HG02798 (cell line): ENCODE measurements at regions not wholly inside any gene's neighbourhood (a gene's known extent, or its start where the extent isn't known, plus 50 kb on each side); places are given as distances from the start of the nearest gene placed in this dataset.

Experiments
- ATAC-seq: cut with Tn5 transposase; IDR thresholded peaks from one replicate; pipeline ENCODE4 v1.9.1; 2021; ENCODE audit warnings: mild to moderate bottlenecking; ENCODE audit not compliant: unreplicated experiment, poor library complexity

- ATAC-seq = no peak
Observed at GRCh38 chr10:4470231-4470835, 355.7 kb upstream of the AKR1E2 start.

GRCh38 chr10:4467481-4467880 lies 358.5 kb upstream of the AKR1E2 start:
- no peak for ATAC-seq

- ATAC-seq = no peak
Observed at GRCh38 chr10:4460267-4460666, 365.7 kb upstream of the AKR1E2 start.

- no peak for ATAC-seq
Observed at GRCh38 chr10:4459531-4459930, 366.5 kb upstream of the AKR1E2 start.

- ATAC-seq = no peak
Observed at GRCh38 chr10:4457597-4457996, 368.4 kb upstream of the AKR1E2 start.

GRCh38 chr10:4456776-4457175 lies 369.2 kb upstream of the AKR1E2 start:
- no peak for ATAC-seq

- ATAC-seq = no peak
Observed at GRCh38 chr10:4456279-4456678, 369.7 kb upstream of the AKR1E2 start.

- no peak for ATAC-seq
Observed at GRCh38 chr10:4453950-4454349, 372.1 kb upstream of the AKR1E2 start.

GRCh38 chr10:4453276-4453675 lies 372.7 kb upstream of the AKR1E2 start:
- no peak for ATAC-seq

GRCh38 chr10:4450981-4451908 lies 374.8 kb upstream of the AKR1E2 start:
- no peak for ATAC-seq

- ATAC-seq = no peak
Observed at GRCh38 chr10:4450169-4450568, 375.8 kb upstream of the AKR1E2 start.

GRCh38 chr10:4448030-4448429 lies 378.0 kb upstream of the AKR1E2 start:
- no peak for ATAC-seq

GRCh38 chr10:4443419-4443818 lies 382.6 kb upstream of the AKR1E2 start:
- ATAC-seq = no peak

- no peak for ATAC-seq
Observed at GRCh38 chr10:4442296-4442695, 383.7 kb upstream of the AKR1E2 start.

- ATAC-seq = no peak
Observed at GRCh38 chr10:4440260-4440659, 385.7 kb upstream of the AKR1E2 start.

GRCh38 chr10:4437791-4438190 lies 388.2 kb upstream of the AKR1E2 start:
- no peak for ATAC-seq

- no peak for ATAC-seq
Observed at GRCh38 chr10:4437061-4437460, 388.9 kb upstream of the AKR1E2 start.

GRCh38 chr10:4436103-4436502 lies 389.9 kb upstream of the AKR1E2 start:
- no peak for ATAC-seq

GRCh38 chr10:4434516-4435071 lies 391.4 kb upstream of the AKR1E2 start:
- no peak for ATAC-seq

GRCh38 chr10:4434105-4434504 lies 391.9 kb upstream of the AKR1E2 start:
- ATAC-seq = no peak

GRCh38 chr10:4431114-4431863 lies 394.7 kb upstream of the AKR1E2 start:
- ATAC-seq = no peak
